Panc1 (cell line): ENCODE measurements at regions not wholly inside any gene's neighbourhood (a gene's known extent, or its start where the extent isn't known, plus 50 kb on each side); places are given as distances from the start of the nearest gene placed in this dataset.

Experiments used
- CTCF ChIP-seq: fragments of 450-650 bp; IDR thresholded peaks from 2 replicates; pipeline ENCODE4 v1.5.1; 2017; ENCODE audit warnings: mild to moderate bottlenecking
- POLR2AphosphoS5 ChIP-seq: IDR thresholded peaks from 2 replicates; pipeline ENCODE4 v1.6.1; 2012; ENCODE audit warnings: mild to moderate bottlenecking, low read depth, low read length, moderate library complexity
- SIN3A ChIP-seq: IDR thresholded peaks from 2 replicates; pipeline ENCODE4 v1.6.1; 2012; ENCODE audit warnings: low read depth, mild to moderate bottlenecking, low read length, moderate library complexity, borderline replicate concordance; ENCODE audit not compliant: insufficient read depth

DNA sequence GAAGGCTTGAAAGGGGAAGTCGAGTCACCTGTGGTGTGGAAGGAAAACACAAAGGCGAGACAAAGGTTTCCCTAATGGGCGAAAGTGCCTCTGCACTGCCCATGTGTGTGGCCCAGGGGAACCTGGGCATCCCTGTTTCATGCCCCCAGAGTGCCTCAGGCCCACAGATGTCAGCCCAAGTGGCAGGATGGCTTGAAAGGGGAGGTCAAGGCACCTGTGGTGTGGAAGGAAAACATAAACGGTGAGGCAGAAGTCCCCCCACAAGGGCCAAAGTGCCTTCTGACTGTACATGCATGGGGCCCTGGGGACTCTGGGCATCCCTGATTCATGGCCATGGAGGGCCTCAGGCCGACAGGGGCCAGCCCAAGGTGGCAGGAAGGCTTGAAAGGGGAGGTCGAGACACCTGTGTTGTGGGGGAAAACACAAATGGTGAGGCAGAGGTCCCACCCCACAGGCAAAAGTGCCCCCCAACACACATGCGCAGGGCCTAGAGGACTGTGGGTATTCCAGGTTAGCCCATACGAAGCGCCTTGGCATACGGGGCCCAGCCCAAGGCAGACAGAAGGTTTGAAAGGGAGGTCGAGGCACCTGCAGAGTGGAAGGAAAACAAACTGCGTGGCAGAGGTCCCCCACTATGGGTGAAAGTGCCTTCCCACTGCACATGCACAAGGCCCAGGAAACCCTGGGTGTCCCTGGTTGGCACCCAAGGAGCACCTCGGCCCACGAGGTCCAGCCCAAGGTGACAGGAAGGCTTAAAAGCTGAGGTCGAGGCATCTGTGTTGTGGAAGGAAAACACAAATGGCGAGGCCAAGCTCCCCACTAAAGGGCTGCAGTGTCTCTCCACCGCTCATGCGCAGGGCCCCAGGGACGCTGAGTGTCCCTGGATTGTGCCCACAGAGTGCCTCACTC lies 382.3 kb downstream of the ALG10 start:
- TF ChIP-seq CTCF = no peak
- no peak for TF ChIP-seq POLR2AphosphoS5
- TF ChIP-seq SIN3A = no peak
